Mesothelial cell of epicardium (in vitro differentiated cells): ENCODE measurements at regions not wholly inside any gene's neighbourhood (a gene's known extent, or its start where the extent isn't known, plus 50 kb on each side); places are given as distances from the start of the nearest gene placed in this dataset.

ENCODE experiments used
- DNase-seq, 2 experiments: peaks; one replicate each; pipeline ENCODE4 v3.0.0; 2021; ENCODE audit warnings: low spot score in 2 of 2; ENCODE audit not compliant: unreplicated experiment in 2 of 2
- H3K27ac Mint-ChIP-seq: 2 replicates; pipeline ENCODE4 v1.8.0; 2021; ENCODE audit warnings: mixed read lengths
- H3K27me3 Mint-ChIP-seq: 2 replicates; pipeline ENCODE4 v1.8.0; 2021; ENCODE audit warnings: low read depth, mixed read lengths
- H3K36me3 Mint-ChIP-seq: 2 replicates; pipeline ENCODE4 v1.8.0; 2021; ENCODE audit warnings: mixed read lengths
- H3K4me1 Mint-ChIP-seq: 2 replicates; pipeline ENCODE4 v1.8.0; 2021; ENCODE audit warnings: mixed read lengths
- H3K4me3 Mint-ChIP-seq: 2 replicates; pipeline ENCODE4 v1.8.0; 2021; ENCODE audit warnings: mild to moderate bottlenecking, moderate library complexity, mixed read lengths
- H3K9me3 Mint-ChIP-seq: 2 replicates; pipeline ENCODE4 v1.8.0; 2021; ENCODE audit warnings: mixed read lengths
- TF ChIP-seq, protein P1 (sequence below): fragments of 200-600 bp; sonication (generic); IDR thresholded peaks from one replicate; pipeline ENCODE4 v1.5.0; 2021; ENCODE audit warnings: antibody characterized with exemption; ENCODE audit not compliant: unreplicated experiment

DNA sequence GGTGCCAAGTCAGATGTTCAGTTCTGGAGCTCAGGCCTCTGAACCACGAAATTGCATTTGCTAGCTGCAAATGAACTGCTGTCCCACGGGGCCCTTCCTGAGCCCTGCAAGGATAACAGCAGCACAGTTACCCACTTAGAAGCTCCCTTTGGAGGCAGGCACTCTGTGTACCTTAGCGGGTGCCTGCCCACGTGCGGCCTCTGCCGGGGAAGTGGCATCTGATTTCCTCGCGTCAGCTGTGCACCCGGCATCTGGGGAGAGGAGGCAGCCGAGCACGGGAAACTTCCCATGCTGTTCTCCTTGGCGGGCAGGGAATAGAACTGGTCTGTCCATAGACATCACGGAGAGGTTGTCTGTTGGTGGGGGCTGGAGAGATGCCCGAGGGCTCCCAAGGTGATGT, 148.0 kb upstream of the C1orf174 start:
- Mint-ChIP-seq H3K27ac (no peak overlapping the region), H3K36me3 (no peaks in the 10 kb centered on the region), H3K9me3 (no peaks in the 10 kb centered on the region), H3K4me3 (no peak overlapping the region), H3K4me1 (no peaks in the 10 kb centered on the region), H3K27me3 (peaks cover 50% of the 10 kb centered on the region)
- TF ChIP-seq, protein P1, sequence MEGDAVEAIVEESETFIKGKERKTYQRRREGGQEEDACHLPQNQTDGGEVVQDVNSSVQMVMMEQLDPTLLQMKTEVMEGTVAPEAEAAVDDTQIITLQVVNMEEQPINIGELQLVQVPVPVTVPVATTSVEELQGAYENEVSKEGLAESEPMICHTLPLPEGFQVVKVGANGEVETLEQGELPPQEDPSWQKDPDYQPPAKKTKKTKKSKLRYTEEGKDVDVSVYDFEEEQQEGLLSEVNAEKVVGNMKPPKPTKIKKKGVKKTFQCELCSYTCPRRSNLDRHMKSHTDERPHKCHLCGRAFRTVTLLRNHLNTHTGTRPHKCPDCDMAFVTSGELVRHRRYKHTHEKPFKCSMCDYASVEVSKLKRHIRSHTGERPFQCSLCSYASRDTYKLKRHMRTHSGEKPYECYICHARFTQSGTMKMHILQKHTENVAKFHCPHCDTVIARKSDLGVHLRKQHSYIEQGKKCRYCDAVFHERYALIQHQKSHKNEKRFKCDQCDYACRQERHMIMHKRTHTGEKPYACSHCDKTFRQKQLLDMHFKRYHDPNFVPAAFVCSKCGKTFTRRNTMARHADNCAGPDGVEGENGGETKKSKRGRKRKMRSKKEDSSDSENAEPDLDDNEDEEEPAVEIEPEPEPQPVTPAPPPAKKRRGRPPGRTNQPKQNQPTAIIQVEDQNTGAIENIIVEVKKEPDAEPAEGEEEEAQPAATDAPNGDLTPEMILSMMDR: no peak
- DNase-seq: no peak

DNA sequence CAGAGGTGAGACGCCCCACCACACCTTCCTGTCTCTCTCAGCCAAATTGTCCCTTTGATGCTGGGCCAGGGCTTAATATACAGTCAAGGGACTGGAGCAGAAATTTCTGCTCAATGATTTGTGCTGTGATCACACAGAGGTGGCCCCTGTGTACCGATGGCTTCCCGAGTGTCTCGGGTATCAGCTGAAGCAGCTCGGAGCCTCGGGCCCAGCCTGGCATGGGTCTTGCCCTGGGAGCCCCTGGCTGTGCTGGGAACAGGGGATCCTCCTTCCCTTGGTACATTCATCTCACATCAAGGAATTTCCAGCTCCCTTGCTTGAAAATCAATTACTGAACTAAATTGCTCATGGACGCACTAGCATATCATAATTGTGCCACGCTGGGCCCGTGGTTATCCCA, 148.8 kb upstream of the C1orf174 start:
- H3K9me3 Mint-ChIP-seq: no peaks in the 10 kb centered on the region
- H3K27me3 Mint-ChIP-seq: peaks cover 47% of the 10 kb centered on the region
- TF ChIP-seq, protein P1: no peak
- no peak overlapping the region for H3K4me3 Mint-ChIP-seq
- no peak overlapping the region for H3K27ac Mint-ChIP-seq
- no peak for DNase-seq
- no peaks in the 10 kb centered on the region for H3K4me1 Mint-ChIP-seq
- H3K36me3 Mint-ChIP-seq: no peaks in the 10 kb centered on the region

DNA sequence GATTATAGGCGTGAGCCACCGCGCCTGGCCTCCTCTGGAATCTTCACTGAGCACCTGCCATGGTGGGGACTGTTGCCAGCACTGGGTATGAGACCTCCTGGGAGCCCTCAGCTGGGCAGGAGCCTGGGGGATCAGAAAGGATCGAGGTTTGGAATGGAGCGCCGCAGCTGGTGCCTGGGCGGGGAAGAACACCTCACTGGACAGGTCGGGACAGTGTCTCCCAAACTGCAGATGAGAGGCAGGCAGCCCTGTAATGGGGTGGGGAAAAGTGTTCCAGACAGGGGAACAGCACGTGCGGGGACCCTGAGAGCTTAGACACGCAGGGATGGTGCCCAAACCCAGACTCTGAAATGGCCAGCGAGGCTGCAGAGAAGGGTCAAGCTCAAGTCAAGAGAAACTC, 150.9 kb upstream of the C1orf174 start:
- H3K4me3 Mint-ChIP-seq: no peak overlapping the region
- H3K4me1 Mint-ChIP-seq: no peaks in the 10 kb centered on the region
- no peaks in the 10 kb centered on the region for H3K9me3 Mint-ChIP-seq
- DNase-seq: no peak
- H3K36me3 Mint-ChIP-seq: no peaks in the 10 kb centered on the region
- TF ChIP-seq, protein P1: no peak
- H3K27ac Mint-ChIP-seq: no peak overlapping the region
- peaks cover 40% of the 10 kb centered on the region for H3K27me3 Mint-ChIP-seq

DNA sequence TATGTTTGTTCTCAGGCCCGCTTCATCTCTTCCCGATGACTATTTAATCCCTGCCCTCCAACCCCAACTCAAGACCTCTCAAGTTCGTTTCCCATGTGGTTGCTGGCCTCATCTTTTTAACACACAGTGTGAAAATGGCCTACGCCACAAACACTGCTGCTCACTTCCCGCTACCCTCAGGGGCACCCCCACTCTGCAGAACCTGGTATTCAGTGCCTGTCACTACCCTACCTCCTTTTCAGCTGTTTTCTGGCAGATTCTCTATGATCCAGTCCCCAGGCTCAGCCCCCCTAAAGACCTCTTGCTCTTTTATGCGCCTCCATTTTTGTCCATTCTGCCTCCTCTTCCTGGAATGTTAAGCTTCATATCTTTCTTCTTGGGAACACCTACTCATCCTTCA, 152.6 kb upstream of the C1orf174 start:
- DNase-seq: no peak
- Mint-ChIP-seq H3K9me3 (no peaks in the 10 kb centered on the region), H3K4me1 (no peaks in the 10 kb centered on the region), H3K36me3 (no peaks in the 10 kb centered on the region), H3K27ac (no peak overlapping the region), H3K4me3 (no peak overlapping the region), H3K27me3 (peaks cover 31% of the 10 kb centered on the region)
- TF ChIP-seq, protein P1: no peak

DNA sequence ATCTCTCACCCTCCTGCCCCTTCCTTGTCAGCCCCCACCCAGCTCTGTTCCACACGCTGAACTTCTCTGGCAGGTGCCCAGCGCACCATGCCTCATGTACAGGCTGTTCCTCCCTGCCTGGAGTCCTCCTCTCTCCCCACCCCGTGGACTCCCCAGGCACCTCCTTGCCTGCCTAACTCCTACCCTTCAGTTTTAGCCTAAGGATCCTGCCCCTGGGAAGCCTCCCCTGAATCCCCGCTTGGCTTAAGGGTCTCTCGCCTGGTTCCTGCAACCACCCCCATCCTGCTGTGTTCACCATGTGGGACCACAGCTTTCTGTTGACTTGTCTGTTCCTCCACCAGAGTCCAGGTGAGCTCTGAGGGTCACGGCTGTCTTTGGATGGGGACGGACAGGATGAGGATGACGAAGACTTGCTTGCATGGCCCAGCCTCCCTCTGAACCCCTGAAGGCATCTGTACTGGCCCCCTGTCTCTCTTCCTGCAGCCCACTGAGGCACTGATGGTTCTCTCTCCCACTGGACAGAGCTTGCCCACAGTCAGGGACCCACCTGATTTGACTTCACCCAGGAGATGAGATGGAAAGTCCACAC, 153.2 kb upstream of the C1orf174 start:
- TF ChIP-seq, protein P1: no peak
- Mint-ChIP-seq H3K27me3 (peaks cover 30% of the 10 kb centered on the region), H3K4me1 (no peaks in the 10 kb centered on the region), H3K27ac (no peak overlapping the region), H3K4me3 (no peak overlapping the region), H3K9me3 (no peaks in the 10 kb centered on the region), H3K36me3 (no peaks in the 10 kb centered on the region)
- no peak for DNase-seq

DNA sequence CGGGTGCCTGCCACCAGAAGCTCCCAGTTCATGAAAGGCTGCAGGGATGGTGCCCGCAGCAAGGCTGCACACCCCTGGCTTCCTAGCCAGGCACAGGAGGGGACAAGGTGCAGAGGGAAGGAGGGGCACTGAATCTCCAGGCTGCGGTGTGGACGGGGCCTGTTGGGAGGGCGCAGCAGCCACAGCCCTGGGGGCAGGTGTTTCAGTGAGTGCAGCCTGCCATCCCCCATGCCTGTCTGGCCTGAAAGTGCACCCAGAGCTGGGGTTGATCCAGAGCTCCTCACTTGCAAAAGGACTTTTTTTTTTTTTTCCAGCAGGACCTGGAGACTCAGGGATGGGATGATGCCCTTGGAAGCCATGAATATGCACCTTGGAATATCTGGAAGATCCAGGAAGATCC, 153.7 kb upstream of the C1orf174 start:
- DNase-seq: no peak
- no peaks in the 10 kb centered on the region for H3K4me1 Mint-ChIP-seq
- H3K27ac Mint-ChIP-seq: no peak overlapping the region
- H3K27me3 Mint-ChIP-seq: peaks cover 29% of the 10 kb centered on the region
- no peaks in the 10 kb centered on the region for H3K9me3 Mint-ChIP-seq
- H3K4me3 Mint-ChIP-seq: no peak overlapping the region
- TF ChIP-seq, protein P1: no peak
- no peaks in the 10 kb centered on the region for H3K36me3 Mint-ChIP-seq
